K562 (cell line): ENCODE measurements at regions not wholly inside any gene's neighbourhood (a gene's known extent, or its start where the extent isn't known, plus 50 kb on each side); places are given as distances from the start of the nearest gene placed in this dataset.

Experiments
- ATAC-seq: fragments of 200-7000 bp; cut with Tn5 transposase; 3 replicates; pipeline ENCODE4 v1.9.1; 2020; ENCODE audit warnings: moderate library complexity
- BruUV-seq: library from RNA; stranded (reverse); fragments of 400-500 nt; replicated peaks from 2 replicates; lab custom pipeline; 2021; lab: Mats Ljungman, UMichigan
- CTCF ChIA-PET: fragments of 300-600 bp; formaldehyde crosslinking; extraction: SDS; loops from one replicate; lab custom pipeline; 2021; ENCODE audit warnings: low intra/inter-chr PET ratio; lab: Yijun Ruan, JAX
- POLR2A ChIA-PET: fragments of 300-600, 350-650 bp; sonication (Branson Sonifier 250); formaldehyde crosslinking; extraction: SDS; loops from one replicate; lab custom pipeline; 2021; ENCODE audit warnings: antibody characterized with exemption, inconsistent platforms; lab: Yijun Ruan, JAX
- DNase-seq, 4 experiments: peaks; one replicate each; pipeline versions ENCODE4 v3.0.0 to v3.0.0-alpha.2; 2011 to 2018; ENCODE audit warnings: low spot score in 3 of 4, mixed read lengths in 3 of 4; ENCODE audit errors: extremely low read depth in 1 of 4
- FAIRE-seq: peaks from 2 replicates; lab custom pipeline; 2011; peaks lifted over from hg19 to GRCh38; lab: Jason Lieb, UNC
- H2AFZ ChIP-seq: 2 replicates; pipeline ENCODE4 v1.6.0; 2011; ENCODE audit warnings: low read depth, low read length, control low read depth, inconsistent platforms
- H3K27ac ChIP-seq: fragments of 200-600 bp; 3 replicates; pipeline ENCODE4 v1.8.0; 2011; ENCODE audit warnings: low read depth, mild to moderate bottlenecking, control low read depth, inconsistent platforms, low read length, moderate library complexity, mixed read lengths; ENCODE audit errors: extremely low read depth
- H3K27me3 ChIP-seq, 2 experiments: fragments of 300-600 bp in 1 of 2; 2 replicates in 1 of 2; 3 replicates in 1 of 2; pipeline versions ENCODE4 v1.6.0 to v1.8.0; 2011; ENCODE audit warnings: inconsistent platforms in 2 of 2, low read length in 2 of 2, mild to moderate bottlenecking in 1 of 2, mixed read lengths in 1 of 2, moderate library complexity in 1 of 2; ENCODE audit not compliant: control insufficient read depth in 2 of 2, insufficient read depth in 2 of 2
- H3K36me3 ChIP-seq: fragments of 300-600 bp; 3 replicates; pipeline ENCODE4 v1.8.0; 2011; ENCODE audit warnings: mild to moderate bottlenecking, low read length, inconsistent platforms; ENCODE audit not compliant: control insufficient read depth, insufficient read depth
- H3K4me1 ChIP-seq, 2 experiments: fragments of 200-600 bp in 1 of 2; replicated peaks in 1 of 2; 2 replicates in 1 of 2; 3 replicates in 1 of 2; pipeline versions ENCODE4 v1.5.1 to v1.8.0; 2011; ENCODE audit warnings: inconsistent platforms in 2 of 2, low read length in 2 of 2, mild to moderate bottlenecking in 1 of 2, mixed read lengths in 1 of 2, moderate library complexity in 1 of 2; ENCODE audit not compliant: control insufficient read depth in 2 of 2, insufficient read depth in 2 of 2
- H3K4me2 ChIP-seq: 2 replicates; pipeline ENCODE4 v1.6.1; 2011; ENCODE audit warnings: low read length, control low read depth, inconsistent platforms, mixed read lengths; ENCODE audit not compliant: insufficient read depth
- H3K4me3 ChIP-seq: fragments of 200-600 bp; sonication (generic), shearing (Covaris generic); 2 replicates; pipeline ENCODE4 v1.5.1; 2016; ENCODE audit warnings: control low read depth, inconsistent platforms
- H3K79me2 ChIP-seq: fragments of 200-600 bp; 3 replicates; pipeline ENCODE4 v1.8.0; 2011; ENCODE audit warnings: low read length, inconsistent platforms; ENCODE audit not compliant: control insufficient read depth, insufficient read depth
- H3K9ac ChIP-seq, 2 experiments: 2 replicates each; pipeline versions ENCODE4 v1.6.0 to v1.6.1; 2011; ENCODE audit warnings: low read depth in 2 of 2, low read length in 2 of 2, control low read depth in 1 of 2, inconsistent platforms in 1 of 2, mild to moderate bottlenecking in 1 of 2, mixed read lengths in 1 of 2; ENCODE audit not compliant: insufficient read depth in 1 of 2
- H3K9me1 ChIP-seq: one replicate; pipeline ENCODE4 v1.6.0; 2011; ENCODE audit warnings: inconsistent platforms, mild to moderate bottlenecking, low read length, moderate library complexity; ENCODE audit not compliant: control insufficient read depth, insufficient read depth
- H3K9me3 ChIP-seq: replicated peaks from 2 replicates; pipeline ENCODE4 v1.5.1; 2011; ENCODE audit warnings: low read depth, low read length, inconsistent platforms; ENCODE audit not compliant: control insufficient read depth, insufficient read depth
- H4K20me1 ChIP-seq: replicated peaks from 2 replicates; pipeline ENCODE4 v1.6.1; 2011; ENCODE audit warnings: low read length, inconsistent platforms, mixed read lengths; ENCODE audit not compliant: control insufficient read depth, insufficient read depth
- BACH1 ChIP-seq: fragments of 200-800 bp; sonication (Bioruptor generic); IDR thresholded peaks from 2 replicates; pipeline ENCODE4 v1.6.1; 2016; ENCODE audit warnings: missing genetic modification characterization, missing compliant biosample characterization
- CHCHD3 ChIP-seq: fragments of 250-450 bp; sonication (Bioruptor Pico); IDR thresholded peaks from 2 replicates; pipeline ENCODE4 v2.1.2; 2022; ENCODE audit warnings: mild to moderate bottlenecking
- CREBBP ChIP-seq: IDR thresholded peaks from one replicate; pipeline ENCODE4 v1.6.1; 2012; ENCODE audit warnings: low read depth, mild to moderate bottlenecking, control low read depth, inconsistent platforms, low read length
- JUN ChIP-seq, 2 experiments: sonication (generic) in 1 of 2; formaldehyde crosslinking in 1 of 2; IDR thresholded peaks; 2 replicates each; pipeline versions ENCODE4 v1.6.1 to v1.8.0; 2012 to 2022; ENCODE audit warnings: borderline replicate concordance in 2 of 2, mild to moderate bottlenecking in 2 of 2, improper control_type of control experiment in 1 of 2, low read depth in 1 of 2, low read length in 1 of 2, missing genetic modification reagents in 1 of 2
- KDM2B ChIP-seq: fragments of 250-450 bp; sonication (Bioruptor Pico); IDR thresholded peaks from 2 replicates; pipeline ENCODE4 v1.8.0; 2021; ENCODE audit warnings: mild to moderate bottlenecking, moderate library complexity
- KLF10 ChIP-seq: fragments of 250-450 bp; sonication (Bioruptor Pico); IDR thresholded peaks from 2 replicates; pipeline ENCODE4 v1.6.1; 2021; ENCODE audit warnings: matching md5 sums
- NR1H2 ChIP-seq: sonication (generic); formaldehyde crosslinking; IDR thresholded peaks from 2 replicates; pipeline ENCODE4 v1.4.0; 2020; ENCODE audit warnings: mild to moderate bottlenecking, missing genetic modification reagents
- RAD21 ChIP-seq, 2 experiments: fragments of 250-450 bp in 1 of 2; fragments of 450-650 bp in 1 of 2; sonication (Bioruptor Pico) in 1 of 2; formaldehyde crosslinking in 1 of 2; IDR thresholded peaks in 1 of 2; conservative IDR thresholded peaks in 1 of 2; 2 replicates each; pipeline versions ENCODE4 v1.4.0 to v1.8.0; 2020 to 2022; ENCODE audit warnings: mild to moderate bottlenecking in 2 of 2, moderate library complexity in 1 of 2
- RCOR1 ChIP-seq, 2 experiments: IDR thresholded peaks; 2 replicates each; pipeline ENCODE4 v1.6.1; 2012; ENCODE audit warnings: low read depth in 2 of 2, low read length in 2 of 2, borderline replicate concordance in 1 of 2, improper control_type of control experiment in 1 of 2
- SETDB1 ChIP-seq: IDR thresholded peaks from one replicate; pipeline ENCODE4 v1.6.1; 2012; ENCODE audit warnings: low read length, control low read depth, inconsistent platforms
- SNRNP70 ChIP-seq: fragments of 200-400 bp; formaldehyde crosslinking; optimal IDR thresholded peaks from 2 replicates; pipeline ENCODE3; 2017; ENCODE audit warnings: low read depth, low read length
- ZBTB12 ChIP-seq: fragments of 250-450 bp; sonication (Bioruptor Pico); IDR thresholded peaks from 2 replicates; pipeline ENCODE4 v1.4.0; 2020
- ZNF586 ChIP-seq: fragments of 450-650 bp; formaldehyde crosslinking; conservative IDR thresholded peaks from 2 replicates; pipeline ENCODE4 v1.4.0; 2020; ENCODE audit warnings: mild to moderate bottlenecking, moderate library complexity
- WGBS: fragments of 100-300 bp; shearing (Covaris generic); methylation state at CpG from one replicate; pipeline ENCODE4 v1.1.6; 2016; ENCODE audit warnings: low coverage, mixed read lengths; ENCODE audit not compliant: insufficient coverage; ENCODE audit errors: missing lambda C conversion rate; 5-methylcytosine and 5-hydroxymethylcytosine counted together
- in situ Hi-C: fragments of 300-500 bp; cut with MboI; formaldehyde crosslinking; loops from 4 replicates; pipeline ENCODE4 v1.15.0; 2018; ENCODE audit warnings: inconsistent platforms, mixed read lengths
- intact Hi-C: fragments of 100-400 bp; cut with micrococcal nuclease; formaldehyde crosslinking; loops from 2 replicates; pipeline ENCODE4 v1.14.2; 2022

- H2AFZ ChIP-seq: no peak overlapping the region
- ATAC-seq (no peak), DNase-seq (no peak), FAIRE-seq (no peak)
- CTCF ChIA-PET: no interaction called here
- no peaks in the 10 kb centered on the region for H3K9me3 ChIP-seq
- TF ChIP-seq RCOR1 (IDR thresholded peaks at IDR 0.05; ENCODE audit: borderline replicate concordance in 1 of 2, low read depth in 2 of 2, low read length in 2 of 2) (no peak), BACH1 (tag) (no peak), ZNF586 (CRISPR knock-in tag) (no peak), RAD21 (CRISPR knock-in tag; conservative IDR thresholded peaks at IDR 0.05 in 1 of 2, IDR thresholded peaks at IDR 0.05 in 1 of 2) (no peak), NR1H2 (CRISPR knock-in tag) (no peak), KDM2B (no peak), SETDB1 (no peak), SNRNP70 (no peak), CHCHD3 (CRISPR knock-in tag) (no peak), ZBTB12 (no peak), KLF10 (CRISPR knock-in tag) (no peak), JUN (IDR thresholded peaks at IDR 0.05; ENCODE audit: borderline replicate concordance, low read depth, low read length) (no peak), JUN (CRISPR knock-in tag; IDR thresholded peaks at IDR 0.05; ENCODE audit: borderline replicate concordance) (no peak), CREBBP (no peak)
- no peaks in the 10 kb centered on the region for H4K20me1 ChIP-seq
- intact Hi-C loops: no loop called here
- H3K9me1 ChIP-seq: no peaks in the 10 kb centered on the region
- H3K9ac ChIP-seq: no peak overlapping the region
- no TSS peak for BruUV-seq
- WGBS: 3% methylated on average over 2 of the region's 2 CpGs
- no peaks in the 10 kb centered on the region for H3K79me2 ChIP-seq
- in situ Hi-C loops: no loop called here
- H3K27ac ChIP-seq: no peak overlapping the region
- H3K4me3 ChIP-seq: no peak overlapping the region
- POLR2A ChIA-PET: no interaction called here
- H3K36me3 ChIP-seq: no peaks in the 10 kb centered on the region
- no peak overlapping the region for H3K4me2 ChIP-seq
- H3K4me1 ChIP-seq: no peaks in the 10 kb centered on the region
- H3K27me3 ChIP-seq: no peaks in the 10 kb centered on the region
Observed at GRCh38 chr6:56297022-56297989, 49.9 kb upstream of the COL21A1 start.
